ENCODE measurements at regions not wholly inside any gene's neighbourhood (a gene's known extent, or its start where the extent isn't known, plus 50 kb on each side); places are given as distances from the start of the nearest gene placed in this dataset.

- H3K4me3 ChIP-seq (ENCODE audit: low read depth, low read length): no peak overlapping the region
- no peak for DNase-seq (ENCODE audit: low read depth)
- no peak for TF ChIP-seq CTCF (IDR thresholded peaks at IDR 0.05; ENCODE audit: insufficient read depth, low read depth, low read length, missing control alignments)
These were observed 265.9 kb downstream of the EFHB start for GRCh38 chr3:19668163-19668562.

DNA sequence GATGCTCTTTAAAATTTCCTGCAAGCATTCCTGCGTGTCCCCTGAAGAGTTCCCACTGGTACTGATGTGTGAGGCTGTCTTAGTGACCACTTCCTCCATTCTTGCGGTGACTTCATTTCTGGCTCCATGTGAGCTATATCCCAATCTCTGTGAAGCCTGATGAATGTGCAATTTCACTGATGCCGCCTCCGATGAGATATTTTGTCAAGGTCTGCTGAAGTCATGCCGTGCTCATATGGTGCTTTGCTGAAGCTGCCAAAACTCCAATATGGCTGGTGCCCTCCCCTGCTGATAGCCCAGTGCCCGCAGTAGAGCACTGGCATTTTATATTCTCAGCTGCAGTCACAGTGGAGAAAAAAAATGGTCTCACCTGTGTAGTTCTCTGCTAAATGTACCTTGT, 271.5 kb downstream of the EFHB start:
- H3K4me3 ChIP-seq (ENCODE audit: low read depth, low read length): no peak overlapping the region
- DNase-seq (ENCODE audit: low read depth): no peak
- TF ChIP-seq CTCF (IDR thresholded peaks at IDR 0.05; ENCODE audit: insufficient read depth, low read depth, low read length, missing control alignments): no peak

DNA sequence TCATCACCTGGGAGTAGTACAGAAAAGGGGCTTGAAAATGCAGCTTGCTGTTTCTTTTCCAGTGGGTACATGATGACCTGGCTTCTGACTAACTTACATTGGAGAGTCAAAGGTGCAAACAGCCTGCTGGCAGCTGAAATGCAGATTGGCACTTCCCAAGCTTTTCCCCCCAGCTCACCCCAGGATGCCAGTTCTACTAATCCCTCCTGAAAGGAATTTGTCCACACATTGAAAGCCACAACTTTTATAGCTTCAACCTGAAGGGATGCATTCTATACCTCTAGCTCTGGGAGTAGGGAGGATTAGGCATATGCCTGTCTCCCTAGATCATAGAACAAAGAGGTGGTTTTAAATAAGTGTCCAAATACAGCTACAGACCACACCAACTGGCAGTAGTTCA, 281.7 kb downstream of the EFHB start:
- no peak for DNase-seq (ENCODE audit: low read depth)

DNA sequence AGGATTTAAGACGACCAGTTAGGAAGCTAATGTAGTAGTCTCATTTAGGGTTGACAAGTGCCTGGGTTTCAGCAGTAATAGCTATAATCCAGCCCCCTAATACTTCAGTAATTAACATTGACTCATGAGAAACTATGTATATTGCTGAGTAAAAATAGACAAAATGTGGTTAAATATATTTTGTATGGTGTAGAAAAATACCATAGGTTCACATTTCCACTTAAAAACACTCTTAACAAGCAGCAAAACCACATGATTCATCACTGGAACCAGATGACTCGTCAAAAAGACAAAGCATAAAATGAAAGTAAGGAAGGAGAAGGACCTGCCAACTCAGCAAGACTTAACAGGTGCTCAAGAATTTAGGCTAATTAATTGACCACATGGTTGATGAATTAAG, 288.9 kb downstream of the EFHB start:
- DNase-seq (ENCODE audit: low read depth): peak; percentile 65
- H3K4me3 ChIP-seq (ENCODE audit: low read depth, low read length): no peak overlapping the region
- no peak for TF ChIP-seq CTCF (IDR thresholded peaks at IDR 0.05; ENCODE audit: insufficient read depth, low read depth, low read length, missing control alignments)

More for the DNA sequence above, 281.7 kb downstream of the EFHB start:
- TF ChIP-seq CTCF (IDR thresholded peaks at IDR 0.05; ENCODE audit: insufficient read depth, low read depth, low read length, missing control alignments): no peak
- no peak overlapping the region for H3K4me3 ChIP-seq (ENCODE audit: low read depth, low read length)

DNA sequence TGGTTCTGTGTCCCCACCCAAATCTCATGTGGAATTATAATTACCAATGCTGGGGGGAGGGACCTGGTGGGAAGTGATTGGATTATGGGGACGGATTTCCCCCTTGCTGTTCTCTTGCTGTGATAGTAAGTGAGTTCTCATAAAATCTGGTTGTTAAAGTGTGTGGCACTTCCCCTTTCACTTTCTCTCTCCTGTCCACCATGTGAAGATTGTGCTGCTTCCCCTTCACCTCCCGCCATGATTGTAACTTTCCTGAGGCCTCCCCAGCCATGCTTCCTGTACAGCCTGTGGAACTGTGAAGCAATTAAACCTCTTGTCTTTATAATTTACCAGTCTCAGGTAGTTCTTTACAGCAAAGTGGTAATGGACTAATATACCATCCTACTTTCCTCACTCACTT, 289.6 kb downstream of the EFHB start:
- H3K4me3 ChIP-seq (ENCODE audit: low read depth, low read length): no peak overlapping the region
- no peak for TF ChIP-seq CTCF (IDR thresholded peaks at IDR 0.05; ENCODE audit: insufficient read depth, low read depth, low read length, missing control alignments)
- DNase-seq (ENCODE audit: low read depth): peak; percentile 47

DNA sequence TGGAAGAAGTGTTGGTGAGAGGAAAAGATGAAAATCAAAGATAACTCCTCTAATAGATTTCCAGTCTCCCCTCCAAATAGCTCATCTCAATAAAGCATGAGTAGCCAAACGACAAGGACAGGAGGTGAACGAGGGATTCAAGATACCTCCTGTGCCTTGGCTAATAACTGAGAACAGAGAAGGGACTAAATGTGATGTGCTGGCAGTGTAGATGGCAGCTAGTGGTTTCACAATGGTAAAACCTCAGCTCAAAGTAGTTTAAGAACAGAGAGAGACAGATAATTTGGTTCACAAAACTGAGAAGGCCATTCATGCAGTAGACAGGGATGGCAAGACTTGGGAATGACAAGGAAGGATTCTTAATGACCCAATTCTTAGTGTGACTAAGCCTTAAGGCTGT, 292.6 kb downstream of the EFHB start:
- no peak for TF ChIP-seq CTCF (IDR thresholded peaks at IDR 0.05; ENCODE audit: insufficient read depth, low read depth, low read length, missing control alignments)

More for the DNA sequence above, 292.6 kb downstream of the EFHB start:
- DNase-seq (ENCODE audit: low read depth): no peak
- no peak overlapping the region for H3K4me3 ChIP-seq (ENCODE audit: low read depth, low read length)
